AG04449 (cell line): ENCODE measurements at regions not wholly inside any gene's neighbourhood (a gene's known extent, or its start where the extent isn't known, plus 50 kb on each side); places are given as distances from the start of the nearest gene placed in this dataset.

Source experiments
- CTCF ChIA-PET: fragments of 350-600 bp; formaldehyde crosslinking; extraction: SDS; loops from one replicate; lab custom pipeline; 2021; ENCODE audit warnings: antibody characterized with exemption; lab: Yijun Ruan, JAX
- POLR2A ChIA-PET: fragments of 400-600, 350-600 bp; formaldehyde crosslinking; extraction: SDS; loops from one replicate; lab custom pipeline; 2020; ENCODE audit warnings: antibody characterized with exemption, inconsistent platforms; lab: Yijun Ruan, JAX
- DNase-seq: peaks from one replicate; pipeline ENCODE4 v3.0.0-alpha.2; 2010; ENCODE audit warnings: low read depth, low spot score
- H3K4me3 ChIP-seq: 2 replicates; pipeline ENCODE4 v1.5.1; 2011; ENCODE audit warnings: low read depth, mild to moderate bottlenecking, control low read depth, low read length
- TF ChIP-seq, protein P1 (sequence below): IDR thresholded peaks from one replicate; pipeline ENCODE4 v1.5.1; 2011; ENCODE audit warnings: mild to moderate bottlenecking, moderate library complexity, low read length, control low read depth, inconsistent platforms; ENCODE audit not compliant: insufficient read depth; ENCODE audit errors: missing control alignments

DNA sequence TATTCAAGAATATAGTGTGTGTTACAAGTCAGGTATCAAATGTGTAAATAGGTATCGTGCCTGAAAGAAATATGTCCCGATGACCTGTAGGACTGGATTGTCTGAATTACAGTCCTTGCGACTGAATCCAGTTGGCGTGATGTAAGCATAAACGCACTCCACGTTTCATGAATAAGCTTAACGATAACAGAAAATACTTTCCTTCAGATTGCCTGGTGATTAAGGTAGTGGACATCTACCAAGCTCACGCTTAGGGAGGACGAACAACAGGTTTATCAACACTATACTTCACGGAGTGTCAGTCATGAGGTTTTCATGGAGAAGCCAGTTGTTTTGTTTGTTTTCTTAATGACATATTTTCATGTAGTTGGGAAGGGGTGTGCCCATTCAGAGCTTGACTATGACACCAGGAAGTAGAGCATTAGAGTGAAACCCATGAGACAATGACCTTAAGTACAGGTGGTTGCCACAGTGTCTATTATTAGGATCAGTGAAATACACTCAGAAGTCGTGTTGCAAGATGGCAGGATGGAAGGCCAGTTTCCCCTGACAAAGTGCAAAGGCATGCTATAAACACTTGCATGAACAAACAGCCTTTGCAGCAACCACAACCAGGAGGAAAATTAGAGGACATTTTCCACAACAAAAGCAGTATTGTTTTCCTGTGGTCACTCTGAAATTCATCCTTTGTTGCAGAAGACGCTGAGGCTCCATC, 305.8 kb upstream of the PRDM1 start:
- H3K4me3 ChIP-seq: no peak overlapping the region
- POLR2A ChIA-PET: no interaction called here
- TF ChIP-seq, protein P1, sequence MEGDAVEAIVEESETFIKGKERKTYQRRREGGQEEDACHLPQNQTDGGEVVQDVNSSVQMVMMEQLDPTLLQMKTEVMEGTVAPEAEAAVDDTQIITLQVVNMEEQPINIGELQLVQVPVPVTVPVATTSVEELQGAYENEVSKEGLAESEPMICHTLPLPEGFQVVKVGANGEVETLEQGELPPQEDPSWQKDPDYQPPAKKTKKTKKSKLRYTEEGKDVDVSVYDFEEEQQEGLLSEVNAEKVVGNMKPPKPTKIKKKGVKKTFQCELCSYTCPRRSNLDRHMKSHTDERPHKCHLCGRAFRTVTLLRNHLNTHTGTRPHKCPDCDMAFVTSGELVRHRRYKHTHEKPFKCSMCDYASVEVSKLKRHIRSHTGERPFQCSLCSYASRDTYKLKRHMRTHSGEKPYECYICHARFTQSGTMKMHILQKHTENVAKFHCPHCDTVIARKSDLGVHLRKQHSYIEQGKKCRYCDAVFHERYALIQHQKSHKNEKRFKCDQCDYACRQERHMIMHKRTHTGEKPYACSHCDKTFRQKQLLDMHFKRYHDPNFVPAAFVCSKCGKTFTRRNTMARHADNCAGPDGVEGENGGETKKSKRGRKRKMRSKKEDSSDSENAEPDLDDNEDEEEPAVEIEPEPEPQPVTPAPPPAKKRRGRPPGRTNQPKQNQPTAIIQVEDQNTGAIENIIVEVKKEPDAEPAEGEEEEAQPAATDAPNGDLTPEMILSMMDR: no peak
- no peak for DNase-seq
- CTCF ChIA-PET: no interaction called here

DNA sequence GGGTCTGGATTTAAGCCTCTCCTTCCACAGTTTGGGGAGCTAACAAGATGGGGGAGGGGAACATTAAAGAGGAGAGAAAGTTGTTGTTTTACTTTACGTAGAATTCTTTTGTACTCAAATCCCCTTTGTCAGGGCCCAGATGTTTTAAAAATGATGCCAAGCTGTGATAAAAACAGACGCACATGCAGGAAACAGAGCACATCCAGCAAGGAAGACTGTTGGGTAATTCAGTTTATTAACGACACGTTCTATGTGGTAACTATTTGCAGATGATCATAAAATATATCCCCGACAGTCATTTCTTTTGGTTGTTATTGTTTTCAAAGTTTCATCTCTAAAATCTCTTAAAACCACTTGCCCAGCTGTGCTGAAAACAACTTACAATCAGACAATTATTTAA, 307.0 kb upstream of the PRDM1 start:
- CTCF ChIA-PET: no interaction called here
- TF ChIP-seq, protein P1: no peak
- H3K4me3 ChIP-seq: no peak overlapping the region
- POLR2A ChIA-PET: no interaction called here
- no peak for DNase-seq

- H3K4me3 ChIP-seq: no peak overlapping the region
- POLR2A ChIA-PET: no interaction called here
- TF ChIP-seq, protein P1: no peak
- DNase-seq: no peak
- CTCF ChIA-PET: interaction anchor here (0.6 to 1.1 kb wide), 2 partner anchors 9 to 343 kb away, joined by 3 read pairs; no protein-coding TSS in a partner anchor
These were observed 311.0 kb upstream of the PRDM1 start for GRCh38 chr6:105775095-105775494.

DNA sequence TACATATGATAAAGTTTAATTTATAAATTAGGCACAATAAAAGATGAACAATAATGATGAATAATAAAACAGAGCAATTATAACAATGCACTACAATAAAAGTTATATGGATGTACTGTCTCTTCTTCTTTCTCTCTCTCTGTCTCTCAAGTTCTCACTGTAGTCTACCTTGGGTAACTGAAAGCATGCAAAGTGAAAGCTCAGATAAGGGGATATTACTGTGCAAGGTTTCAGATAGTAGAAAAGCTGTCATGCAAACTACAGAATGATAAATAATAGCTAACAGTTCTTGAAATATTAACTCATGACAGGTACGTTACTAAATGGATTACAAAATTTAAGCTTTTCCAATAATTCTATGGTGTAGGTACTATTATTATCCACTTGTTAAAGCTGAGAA, 311.9 kb upstream of the PRDM1 start:
- TF ChIP-seq, protein P1: no peak
- CTCF ChIA-PET: interaction anchor here (1.1 kb wide), 1 partner anchor 342 kb away, joined by 3 read pairs; no protein-coding TSS in a partner anchor
- POLR2A ChIA-PET: no interaction called here
- DNase-seq: no peak
- H3K4me3 ChIP-seq: no peak overlapping the region

GRCh38 chr6:105771313-105771970, 314.7 kb upstream of the PRDM1 start:
- POLR2A ChIA-PET: interaction anchor here (0.6 kb wide), 1 partner anchor 411 kb away, joined by 3 read pairs; no protein-coding TSS in a partner anchor
- H3K4me3 ChIP-seq: no peak overlapping the region
- TF ChIP-seq, protein P1: no peak
- CTCF ChIA-PET: interaction anchor here (1.3 to 1.9 kb wide), 2 partner anchors 11 to 39 kb away, joined by 4 read pairs; no protein-coding TSS in a partner anchor
- DNase-seq: no peak

GRCh38 chr6:105769987-105770386, 316.1 kb upstream of the PRDM1 start:
- CTCF ChIA-PET: no interaction called here
- DNase-seq: no peak
- no peak overlapping the region for H3K4me3 ChIP-seq
- TF ChIP-seq, protein P1: no peak
- POLR2A ChIA-PET: no interaction called here
